ENCODE measurements at regions not wholly inside any gene's neighbourhood (a gene's known extent, or its start where the extent isn't known, plus 50 kb on each side); places are given as distances from the start of the nearest gene placed in this dataset.

GRCh38 chr12:127723251-127723650, 543.7 kb upstream of the TMEM132C start:
- H3K27ac ChIP-seq = no peak overlapping the region
- no peak for TF ChIP-seq ZFX (IDR thresholded peaks at IDR 0.05)
- TF ChIP-seq CTCF (conservative IDR thresholded peaks at IDR 0.05) = no peak

- TF ChIP-seq ZFX (IDR thresholded peaks at IDR 0.05) (no peak), CTCF (conservative IDR thresholded peaks at IDR 0.05) (no peak)
- no peak overlapping the region for H3K27ac ChIP-seq
Measured at GRCh38 chr12:127726671-127727315, 540.2 kb upstream of the TMEM132C start.

DNA sequence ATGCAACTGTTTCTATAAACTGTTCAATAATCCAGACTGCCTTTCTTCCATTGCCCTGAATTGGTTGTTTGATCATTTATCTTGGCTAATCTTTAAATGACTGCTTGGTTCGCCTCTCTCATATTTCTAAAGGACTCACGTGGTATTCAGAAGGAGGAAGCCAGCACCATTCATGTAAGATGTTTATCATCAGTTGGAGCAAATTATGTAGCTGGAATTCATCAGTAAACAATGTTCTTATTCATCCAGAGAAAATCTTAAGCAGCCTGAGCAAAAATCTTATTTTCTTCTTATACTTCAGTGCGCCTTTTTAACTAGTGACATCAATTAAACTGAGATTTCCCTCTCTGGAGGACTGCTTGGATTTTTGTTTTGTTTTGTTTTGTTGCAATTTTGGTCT, 538.7 kb upstream of the TMEM132C start:
- no peak overlapping the region for H3K27ac ChIP-seq
- TF ChIP-seq ZFX (IDR thresholded peaks at IDR 0.05) (no peak), CTCF (conservative IDR thresholded peaks at IDR 0.05) (no peak)

DNA sequence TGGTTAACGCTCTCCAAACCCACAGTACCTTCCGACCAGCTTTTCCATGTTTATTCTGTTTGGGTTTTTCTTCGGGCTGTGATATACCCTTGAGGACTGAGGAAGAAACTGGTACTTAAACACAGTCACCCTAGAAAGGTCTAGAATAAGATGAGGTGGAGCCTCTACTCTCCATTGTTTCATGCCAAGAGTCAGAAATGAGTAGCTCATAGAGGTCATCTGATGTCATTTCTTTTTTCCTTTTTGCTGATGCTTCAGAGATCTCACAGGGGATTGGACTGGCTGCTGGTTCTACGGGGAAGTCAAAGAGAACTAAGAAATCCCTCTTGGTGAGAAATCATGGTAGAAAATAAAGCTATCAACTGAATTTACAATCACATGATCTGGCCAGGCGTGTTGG, 538.2 kb upstream of the TMEM132C start:
- TF ChIP-seq ZFX (IDR thresholded peaks at IDR 0.05) (no peak), CTCF (conservative IDR thresholded peaks at IDR 0.05) (no peak)
- H3K27ac ChIP-seq = no peak overlapping the region

GRCh38 chr12:127729381-127729780, 537.6 kb upstream of the TMEM132C start:
- no peak overlapping the region for H3K27ac ChIP-seq
- no peak for TF ChIP-seq ZFX (IDR thresholded peaks at IDR 0.05)

- no peak overlapping the region for H3K27ac ChIP-seq
- TF ChIP-seq ZFX (IDR thresholded peaks at IDR 0.05) (no peak), CTCF (conservative IDR thresholded peaks at IDR 0.05) (no peak)
Measured at GRCh38 chr12:127731657-127732056, 535.3 kb upstream of the TMEM132C start.

- TF ChIP-seq ZFX (IDR thresholded peaks at IDR 0.05) (no peak), CTCF (conservative IDR thresholded peaks at IDR 0.05) (no peak)
- H3K27ac ChIP-seq = no peak overlapping the region
Measured at GRCh38 chr12:127742231-127742630, 524.7 kb upstream of the TMEM132C start.
